Hippocampal formation (tissue), 2 donors: ENCODE measurements at regions not wholly inside any gene's neighbourhood (a gene's known extent, or its start where the extent isn't known, plus 50 kb on each side); places are given as distances from the start of the nearest gene placed in this dataset.

Experiments
- DNase-seq, 2 donors: peaks; one replicate each; lab custom pipeline; 2025; lab: John Stamatoyannopoulos, UW

- no peak for DNase-seq
These were observed 67.5 kb downstream of the ATP6V1G3 start for GRCh38 chr1:198472997-198473396.

- DNase-seq = no peak
These were observed 68.4 kb downstream of the ATP6V1G3 start for GRCh38 chr1:198472119-198472518.

GRCh38 chr1:198467907-198468306 lies 72.6 kb downstream of the ATP6V1G3 start:
- no peak for DNase-seq

GRCh38 chr1:198467342-198467741 lies 73.1 kb downstream of the ATP6V1G3 start:
- no peak for DNase-seq

- peak in 1 of 2 donors; percentile 62 for DNase-seq
These were observed 75.0 kb downstream of the ATP6V1G3 start for GRCh38 chr1:198465201-198466144.

GRCh38 chr1:198463709-198464108 lies 76.8 kb downstream of the ATP6V1G3 start:
- no peak for DNase-seq

GRCh38 chr1:198462365-198463019 lies 78.0 kb downstream of the ATP6V1G3 start:
- DNase-seq = no peak

- DNase-seq = no peak
These were observed 84.5 kb downstream of the ATP6V1G3 start for GRCh38 chr1:198455966-198456365.

GRCh38 chr1:198449727-198450433 lies 90.6 kb downstream of the ATP6V1G3 start:
- DNase-seq = no peak

- DNase-seq = no peak
These were observed 91.2 kb downstream of the ATP6V1G3 start for GRCh38 chr1:198449261-198449660.

GRCh38 chr1:198447468-198447867 lies 93.0 kb downstream of the ATP6V1G3 start:
- DNase-seq = no peak

GRCh38 chr1:198445872-198446271 lies 94.6 kb downstream of the ATP6V1G3 start:
- DNase-seq = no peak

GRCh38 chr1:198444792-198445191 lies 95.7 kb downstream of the ATP6V1G3 start:
- DNase-seq = no peak

GRCh38 chr1:198443365-198444233 lies 96.9 kb downstream of the ATP6V1G3 start:
- DNase-seq = no peak

GRCh38 chr1:198440842-198441241 lies 99.6 kb downstream of the ATP6V1G3 start:
- DNase-seq = no peak

GRCh38 chr1:198437332-198437731 lies 103.1 kb downstream of the ATP6V1G3 start:
- DNase-seq = no peak

- no peak for DNase-seq
These were observed 104.2 kb downstream of the ATP6V1G3 start for GRCh38 chr1:198436276-198436675.

- no peak for DNase-seq
These were observed 105.4 kb downstream of the ATP6V1G3 start for GRCh38 chr1:198435056-198435455.

- DNase-seq = no peak
These were observed 116.0 kb downstream of the ATP6V1G3 start for GRCh38 chr1:198424441-198424840.

- no peak for DNase-seq
These were observed 116.8 kb downstream of the ATP6V1G3 start for GRCh38 chr1:198423673-198424072.

- DNase-seq = no peak
These were observed 123.4 kb downstream of the ATP6V1G3 start for GRCh38 chr1:198417039-198417438.
